HG03159 (cell line): ENCODE measurements at regions not wholly inside any gene's neighbourhood (a gene's known extent, or its start where the extent isn't known, plus 50 kb on each side); places are given as distances from the start of the nearest gene placed in this dataset.
"Not testable (repeated sequence)": the region's sequence is repeated elsewhere in the genome, so short reads cannot be mapped to it uniquely, and the experiment has no call there.

Source experiments
- ATAC-seq: cut with Tn5 transposase; IDR thresholded peaks from one replicate; pipeline ENCODE4 v1.9.1; 2021; ENCODE audit warnings: mild to moderate bottlenecking, moderate library complexity; ENCODE audit not compliant: unreplicated experiment

- peak; percentile 55 for ATAC-seq
Measured at GRCh38 chr9:21591221-21592062, 109.3 kb upstream of the IFNE start.

GRCh38 chr9:21592063-21592338, 109.9 kb upstream of the IFNE start:
- ATAC-seq, result no peak

- ATAC-seq, result no peak
Measured at GRCh38 chr9:21597284-21597683, 115.2 kb upstream of the IFNE start.

GRCh38 chr9:21598749-21599148, 116.6 kb upstream of the IFNE start:
- ATAC-seq, result no peak

- ATAC-seq, result no peak
Measured at GRCh38 chr9:21605489-21605931, 123.4 kb upstream of the IFNE start.

GRCh38 chr9:21607576-21607975, 125.5 kb upstream of the IFNE start:
- ATAC-seq, result no peak

- no peak for ATAC-seq
Measured at GRCh38 chr9:21608200-21608599, 126.1 kb upstream of the IFNE start.

- no peak for ATAC-seq
Measured at GRCh38 chr9:21609506-21609905, 127.4 kb upstream of the IFNE start.

- ATAC-seq, result no peak
Measured at GRCh38 chr9:21611891-21612290, 129.8 kb upstream of the IFNE start.

GRCh38 chr9:21615018-21615417, 132.9 kb upstream of the IFNE start:
- no peak for ATAC-seq

GRCh38 chr9:21615446-21615845, 133.3 kb upstream of the IFNE start:
- no peak for ATAC-seq

- ATAC-seq, result no peak
Measured at GRCh38 chr9:21616082-21616778, 134.1 kb upstream of the IFNE start.

GRCh38 chr9:21624675-21625644, 142.8 kb upstream of the IFNE start:
- ATAC-seq, result no peak

GRCh38 chr9:21626493-21626892, 144.4 kb upstream of the IFNE start:
- no peak for ATAC-seq

GRCh38 chr9:21628954-21629353, 146.8 kb upstream of the IFNE start:
- not testable (repeated sequence) for ATAC-seq

GRCh38 chr9:21634951-21635350, 152.8 kb upstream of the IFNE start:
- no peak for ATAC-seq

- no peak for ATAC-seq
Measured at GRCh38 chr9:21638104-21638503, 156.0 kb upstream of the IFNE start.

GRCh38 chr9:21653091-21653490, 149.3 kb upstream of the MTAP start:
- no peak for ATAC-seq

- ATAC-seq, result no peak
Measured at GRCh38 chr9:21653589-21653988, 148.8 kb upstream of the MTAP start.

- ATAC-seq, result no peak
Measured at GRCh38 chr9:21656776-21657674, 145.4 kb upstream of the MTAP start.
